H9 (cell line): ENCODE measurements at regions not wholly inside any gene's neighbourhood (a gene's known extent, or its start where the extent isn't known, plus 50 kb on each side); places are given as distances from the start of the nearest gene placed in this dataset.

Experiments used
- DNase-seq: peaks from one replicate; pipeline ENCODE4 v3.0.0-alpha.2; 2017
- H2AFZ ChIP-seq: one replicate; pipeline ENCODE4 v1.6.1; 2013; ENCODE audit warnings: mild to moderate bottlenecking, low read length, control low read depth, moderate library complexity
- H2AK5ac ChIP-seq: 2 replicates; pipeline ENCODE4 v1.6.1; 2013; ENCODE audit warnings: low read length, control low read depth, mixed read lengths; ENCODE audit not compliant: insufficient read length
- H2BK120ac ChIP-seq: one replicate; pipeline ENCODE4 v1.6.1; 2013; ENCODE audit warnings: low read depth, mild to moderate bottlenecking, low read length, control low read depth, inconsistent platforms; ENCODE audit not compliant: poor library complexity, severe bottlenecking
- H2BK12ac ChIP-seq: 2 replicates; pipeline ENCODE4 v1.6.1; 2013; ENCODE audit warnings: low read length, control low read depth, mixed read lengths, low read depth; ENCODE audit not compliant: insufficient read length
- H2BK15ac ChIP-seq: 2 replicates; pipeline ENCODE4 v1.6.1; 2013; ENCODE audit warnings: low read depth, low read length, control low read depth
- H2BK20ac ChIP-seq: one replicate; pipeline ENCODE4 v1.6.1; 2013; ENCODE audit warnings: low read depth, mild to moderate bottlenecking, low read length, control low read depth, inconsistent platforms; ENCODE audit not compliant: poor library complexity, severe bottlenecking
- H2BK5ac ChIP-seq: 2 replicates; pipeline ENCODE4 v1.6.1; 2013; ENCODE audit warnings: low read length, control low read depth, mixed read lengths; ENCODE audit not compliant: insufficient read length
- H3K14ac ChIP-seq: 2 replicates; pipeline ENCODE4 v1.6.1; 2013; ENCODE audit warnings: low read length, control low read depth; ENCODE audit not compliant: insufficient read depth
- H3K18ac ChIP-seq: 2 replicates; pipeline ENCODE4 v1.6.1; 2013; ENCODE audit warnings: low read depth, mild to moderate bottlenecking, mixed read lengths, low read length, control low read depth; ENCODE audit not compliant: insufficient read length
- H3K23ac ChIP-seq: 2 replicates; pipeline ENCODE4 v1.6.1; 2013; ENCODE audit warnings: low read length, control low read depth, mixed read lengths, low read depth; ENCODE audit not compliant: insufficient read length
- H3K23me2 ChIP-seq: 2 replicates; pipeline ENCODE4 v1.6.1; 2013; ENCODE audit warnings: low read depth, mild to moderate bottlenecking, mixed read lengths, low read length, control low read depth; ENCODE audit not compliant: insufficient read length, poor library complexity, severe bottlenecking
- H3K27ac ChIP-seq: 2 replicates; pipeline ENCODE4 v1.5.1; 2013; ENCODE audit warnings: low read length, control low read depth, mixed read lengths, low read depth; ENCODE audit not compliant: insufficient read length
- H3K27me3 ChIP-seq: 2 replicates; pipeline ENCODE4 v1.6.1; 2013; ENCODE audit warnings: low read length, control low read depth, inconsistent platforms; ENCODE audit not compliant: insufficient read depth
- H3K4ac ChIP-seq: 2 replicates; pipeline ENCODE4 v1.6.1; 2013; ENCODE audit warnings: low read depth, mild to moderate bottlenecking, control low read depth, inconsistent platforms, low read length, moderate library complexity
- H3K4me1 ChIP-seq: 2 replicates; pipeline ENCODE4 v1.6.1; 2013; ENCODE audit warnings: low read length, control low read depth, inconsistent platforms; ENCODE audit not compliant: insufficient read depth
- H3K4me2 ChIP-seq: 2 replicates; pipeline ENCODE4 v1.6.1; 2013; ENCODE audit warnings: low read length, control low read depth, mixed read lengths; ENCODE audit not compliant: insufficient read length, insufficient read depth
- H3K56ac ChIP-seq: 2 replicates; pipeline ENCODE4 v1.6.1; 2013; ENCODE audit warnings: low read depth, mild to moderate bottlenecking, mixed read lengths, low read length, control low read depth; ENCODE audit not compliant: insufficient read length
- H3K79me1 ChIP-seq: 2 replicates; pipeline ENCODE4 v1.6.1; 2013; ENCODE audit warnings: low read depth, mild to moderate bottlenecking, moderate library complexity, low read length, control low read depth, inconsistent platforms; ENCODE audit not compliant: insufficient read depth, poor library complexity, severe bottlenecking
- H3K79me2 ChIP-seq: 2 replicates; pipeline ENCODE4 v1.6.1; 2013; ENCODE audit warnings: low read length, control low read depth, inconsistent platforms; ENCODE audit not compliant: insufficient read depth
- H3K9ac ChIP-seq: 2 replicates; pipeline ENCODE4 v1.6.1; 2013; ENCODE audit warnings: low read length, control low read depth, mixed read lengths; ENCODE audit not compliant: insufficient read length; ENCODE audit errors: extremely low read depth
- H3K9me3 ChIP-seq: one replicate; pipeline ENCODE4 v1.6.1; 2013; ENCODE audit warnings: low read depth, low read length, inconsistent platforms; ENCODE audit not compliant: control insufficient read depth
- H3T11ph ChIP-seq: one replicate; pipeline ENCODE4 v1.6.1; 2013; ENCODE audit warnings: mild to moderate bottlenecking, low read length, control low read depth, inconsistent platforms
- H4K20me1 ChIP-seq: one replicate; pipeline ENCODE4 v1.6.1; 2013; ENCODE audit not compliant: control insufficient read depth, insufficient read length, insufficient read depth
- H4K5ac ChIP-seq: 2 replicates; pipeline ENCODE4 v1.6.1; 2013; ENCODE audit warnings: low read depth, mild to moderate bottlenecking, mixed read lengths, low read length, control low read depth; ENCODE audit not compliant: insufficient read length
- H4K8ac ChIP-seq: replicated peaks from 2 replicates; pipeline ENCODE4 v1.6.1; 2013; ENCODE audit warnings: low read length, control low read depth, mixed read lengths, low read depth; ENCODE audit not compliant: insufficient read length
- H4K91ac ChIP-seq: 2 replicates; pipeline ENCODE4 v1.6.1; 2013; ENCODE audit warnings: low read depth, mild to moderate bottlenecking, moderate library complexity, mixed read lengths, low read length, control low read depth; ENCODE audit not compliant: insufficient read length
- H3K27ac Mint-ChIP-seq, 3 experiments: 2 replicates in 2 of 3; 3 replicates in 1 of 3; pipeline ENCODE4 v1.8.0; 2020 to 2021; ENCODE audit warnings: mixed read lengths in 3 of 3, mild to moderate bottlenecking in 1 of 3, moderate library complexity in 1 of 3
- H3K27me3 Mint-ChIP-seq: 2 replicates; pipeline ENCODE4 v1.8.0; 2021; ENCODE audit warnings: low read depth, mild to moderate bottlenecking, moderate library complexity, mixed read lengths
- H3K36me3 Mint-ChIP-seq, 3 experiments: 2 replicates in 2 of 3; 3 replicates in 1 of 3; pipeline ENCODE4 v1.8.0; 2020 to 2021; ENCODE audit warnings: low read depth in 3 of 3, mixed read lengths in 3 of 3; ENCODE audit not compliant: insufficient read depth in 1 of 3
- H3K4me1 Mint-ChIP-seq, 2 experiments: 2 replicates each; pipeline ENCODE4 v1.8.0; 2020; ENCODE audit warnings: mixed read lengths in 2 of 2
- H3K4me3 Mint-ChIP-seq, 2 experiments: 2 replicates in 1 of 2; 3 replicates in 1 of 2; pipeline ENCODE4 v1.8.0; 2020 to 2021; ENCODE audit warnings: mild to moderate bottlenecking in 2 of 2, mixed read lengths in 2 of 2, moderate library complexity in 1 of 2
- H3K9me3 Mint-ChIP-seq, 2 experiments: 2 replicates in 1 of 2; 3 replicates in 1 of 2; pipeline ENCODE4 v1.8.0; 2020; ENCODE audit warnings: mild to moderate bottlenecking in 2 of 2, mixed read lengths in 2 of 2, moderate library complexity in 1 of 2
- WGBS: extraction: QIAGEN DNeasy Blood & Tissue Kit; methylation state at CpG from one replicate; pipeline ENCODE4 v1.1.7; 2013; ENCODE audit warnings: missing lambda C conversion rate, low lambda C conversion rate, mixed read lengths; ENCODE audit not compliant: insufficient read length; ENCODE audit errors: extremely low coverage; 5-methylcytosine and 5-hydroxymethylcytosine counted together
- TF ChIP-seq, protein P1 (sequence below): fragments of 200-600 bp; sonication (generic); conservative IDR thresholded peaks from 3 replicates; pipeline ENCODE4 v1.8.0; 2021; ENCODE audit warnings: antibody characterized with exemption, mild to moderate bottlenecking

- TF ChIP-seq, protein P1, sequence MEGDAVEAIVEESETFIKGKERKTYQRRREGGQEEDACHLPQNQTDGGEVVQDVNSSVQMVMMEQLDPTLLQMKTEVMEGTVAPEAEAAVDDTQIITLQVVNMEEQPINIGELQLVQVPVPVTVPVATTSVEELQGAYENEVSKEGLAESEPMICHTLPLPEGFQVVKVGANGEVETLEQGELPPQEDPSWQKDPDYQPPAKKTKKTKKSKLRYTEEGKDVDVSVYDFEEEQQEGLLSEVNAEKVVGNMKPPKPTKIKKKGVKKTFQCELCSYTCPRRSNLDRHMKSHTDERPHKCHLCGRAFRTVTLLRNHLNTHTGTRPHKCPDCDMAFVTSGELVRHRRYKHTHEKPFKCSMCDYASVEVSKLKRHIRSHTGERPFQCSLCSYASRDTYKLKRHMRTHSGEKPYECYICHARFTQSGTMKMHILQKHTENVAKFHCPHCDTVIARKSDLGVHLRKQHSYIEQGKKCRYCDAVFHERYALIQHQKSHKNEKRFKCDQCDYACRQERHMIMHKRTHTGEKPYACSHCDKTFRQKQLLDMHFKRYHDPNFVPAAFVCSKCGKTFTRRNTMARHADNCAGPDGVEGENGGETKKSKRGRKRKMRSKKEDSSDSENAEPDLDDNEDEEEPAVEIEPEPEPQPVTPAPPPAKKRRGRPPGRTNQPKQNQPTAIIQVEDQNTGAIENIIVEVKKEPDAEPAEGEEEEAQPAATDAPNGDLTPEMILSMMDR, result no peak
- H3K4me3 Mint-ChIP-seq, result no peak overlapping the region
- no peaks in the 10 kb centered on the region for H3K9me3 Mint-ChIP-seq
- no peak overlapping the region for H2AK5ac ChIP-seq
- no peak overlapping the region for H2BK20ac ChIP-seq
- H3K9me3 ChIP-seq, result no peaks in the 10 kb centered on the region
- H4K8ac ChIP-seq, result no peak overlapping the region
- no peaks in the 10 kb centered on the region for H3K27me3 Mint-ChIP-seq
- H3K4ac ChIP-seq, result no peak overlapping the region
- H3K23ac ChIP-seq, result no peak overlapping the region
- no peaks in the 10 kb centered on the region for H3K79me2 ChIP-seq
- no peak overlapping the region for H3T11ph ChIP-seq
- H4K91ac ChIP-seq, result no peak overlapping the region
- H3K4me1 Mint-ChIP-seq, result no peaks in the 10 kb centered on the region
- no peak overlapping the region for H4K5ac ChIP-seq
- H3K23me2 ChIP-seq, result no peaks in the 10 kb centered on the region
- H3K18ac ChIP-seq, result no peak overlapping the region
- H2BK12ac ChIP-seq, result no peak overlapping the region
- DNase-seq, result no peak
- H4K20me1 ChIP-seq, result no peaks in the 10 kb centered on the region
- H3K14ac ChIP-seq, result no peak overlapping the region
- H3K36me3 Mint-ChIP-seq, result no peaks in the 10 kb centered on the region
- no peak overlapping the region for H2BK5ac ChIP-seq
- no peak overlapping the region for H3K27ac ChIP-seq
- H3K27me3 ChIP-seq, result no peaks in the 10 kb centered on the region
- no peak overlapping the region for H2AFZ ChIP-seq
- H3K9ac ChIP-seq, result no peak overlapping the region
- no CpG with 5 or more reads among the region's 2 CpGs for WGBS
- no peaks in the 10 kb centered on the region for H3K4me1 ChIP-seq
- no peak overlapping the region for H3K4me2 ChIP-seq
- H2BK15ac ChIP-seq, result no peak overlapping the region
- H3K56ac ChIP-seq, result no peak overlapping the region
- H3K79me1 ChIP-seq, result no peaks in the 10 kb centered on the region
- no peak overlapping the region for H2BK120ac ChIP-seq
- no peak overlapping the region for H3K27ac Mint-ChIP-seq
These were observed 998.2 kb downstream of the REEP3 start for GRCh38 chr10:64519427-64519826.
